ENCODE measurements at regions not wholly inside any gene's neighbourhood (a gene's known extent, or its start where the extent isn't known, plus 50 kb on each side); places are given as distances from the start of the nearest gene placed in this dataset.

DNA sequence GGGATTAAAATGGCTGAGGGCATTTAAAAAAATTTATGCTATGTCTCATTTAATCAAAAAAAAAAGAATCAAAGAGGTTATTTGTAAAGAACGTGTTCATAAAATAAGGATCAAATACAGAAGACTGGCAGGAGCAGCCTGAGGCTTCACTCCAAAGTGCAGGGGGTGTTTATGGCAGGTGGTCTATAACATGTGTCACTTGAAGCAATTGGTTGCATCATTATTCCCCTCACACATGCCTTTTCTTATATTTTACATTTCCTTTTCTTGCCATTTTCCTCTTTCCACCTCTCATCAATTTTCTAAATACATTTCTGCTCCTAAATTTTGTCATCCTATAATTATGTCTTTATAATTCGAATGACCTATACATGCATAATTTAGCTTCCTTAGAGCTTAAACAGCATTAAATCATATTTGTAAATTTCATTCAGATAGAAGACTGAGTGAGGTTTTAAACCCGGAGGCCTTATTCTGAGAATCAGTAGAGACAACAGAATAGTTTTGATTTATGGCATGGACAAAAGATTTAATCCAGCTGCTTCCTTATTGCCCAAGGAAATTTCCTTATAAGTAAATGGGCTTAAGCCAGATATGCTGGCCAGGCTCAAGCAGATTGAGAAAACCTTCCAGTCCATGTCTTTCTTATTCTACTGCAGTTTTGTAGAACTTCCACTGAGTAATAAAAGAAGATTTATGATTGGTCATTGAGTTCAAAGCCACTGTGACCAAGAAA, 322.8 kb downstream of the TGFB2 start:
- TF ChIP-seq POLR2A (conservative IDR thresholded peaks at IDR 0.05) (no peak), ETV5 (CRISPR knock-in tag; IDR thresholded peaks at IDR 0.05; ENCODE audit: low read depth) (no peak), NR3C1 (CRISPR knock-in tag; IDR thresholded peaks at IDR 0.05) (no peak), ETS2 (tag; IDR thresholded peaks at IDR 0.05; ENCODE audit: borderline replicate concordance, poor library complexity, severe bottlenecking) (no peak), FOSL1 (tag; conservative IDR thresholded peaks at IDR 0.05) (no peak), MAFF (IDR thresholded peaks at IDR 0.05; ENCODE audit: low read length) (no peak), MCM7 (IDR thresholded peaks at IDR 0.05) (no peak)
- TF ChIP-seq, protein P1, sequence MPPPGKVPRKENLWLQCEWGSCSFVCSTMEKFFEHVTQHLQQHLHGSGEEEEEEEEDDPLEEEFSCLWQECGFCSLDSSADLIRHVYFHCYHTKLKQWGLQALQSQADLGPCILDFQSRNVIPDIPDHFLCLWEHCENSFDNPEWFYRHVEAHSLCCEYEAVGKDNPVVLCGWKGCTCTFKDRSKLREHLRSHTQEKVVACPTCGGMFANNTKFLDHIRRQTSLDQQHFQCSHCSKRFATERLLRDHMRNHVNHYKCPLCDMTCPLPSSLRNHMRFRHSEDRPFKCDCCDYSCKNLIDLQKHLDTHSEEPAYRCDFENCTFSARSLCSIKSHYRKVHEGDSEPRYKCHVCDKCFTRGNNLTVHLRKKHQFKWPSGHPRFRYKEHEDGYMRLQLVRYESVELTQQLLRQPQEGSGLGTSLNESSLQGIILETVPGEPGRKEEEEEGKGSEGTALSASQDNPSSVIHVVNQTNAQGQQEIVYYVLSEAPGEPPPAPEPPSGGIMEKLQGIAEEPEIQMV (tag; conservative IDR thresholded peaks at IDR 0.05; ENCODE audit: low read depth), result no peak
- TF ChIP-seq, protein P2, sequence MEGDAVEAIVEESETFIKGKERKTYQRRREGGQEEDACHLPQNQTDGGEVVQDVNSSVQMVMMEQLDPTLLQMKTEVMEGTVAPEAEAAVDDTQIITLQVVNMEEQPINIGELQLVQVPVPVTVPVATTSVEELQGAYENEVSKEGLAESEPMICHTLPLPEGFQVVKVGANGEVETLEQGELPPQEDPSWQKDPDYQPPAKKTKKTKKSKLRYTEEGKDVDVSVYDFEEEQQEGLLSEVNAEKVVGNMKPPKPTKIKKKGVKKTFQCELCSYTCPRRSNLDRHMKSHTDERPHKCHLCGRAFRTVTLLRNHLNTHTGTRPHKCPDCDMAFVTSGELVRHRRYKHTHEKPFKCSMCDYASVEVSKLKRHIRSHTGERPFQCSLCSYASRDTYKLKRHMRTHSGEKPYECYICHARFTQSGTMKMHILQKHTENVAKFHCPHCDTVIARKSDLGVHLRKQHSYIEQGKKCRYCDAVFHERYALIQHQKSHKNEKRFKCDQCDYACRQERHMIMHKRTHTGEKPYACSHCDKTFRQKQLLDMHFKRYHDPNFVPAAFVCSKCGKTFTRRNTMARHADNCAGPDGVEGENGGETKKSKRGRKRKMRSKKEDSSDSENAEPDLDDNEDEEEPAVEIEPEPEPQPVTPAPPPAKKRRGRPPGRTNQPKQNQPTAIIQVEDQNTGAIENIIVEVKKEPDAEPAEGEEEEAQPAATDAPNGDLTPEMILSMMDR (IDR thresholded peaks at IDR 0.05 in 2 of 3, conservative IDR thresholded peaks at IDR 0.05 in 1 of 3; ENCODE audit: insufficient read depth in 2 of 3, low read depth in 1 of 3, low read length in 3 of 3), result no peak
- TF ChIP-seq, protein P3, sequence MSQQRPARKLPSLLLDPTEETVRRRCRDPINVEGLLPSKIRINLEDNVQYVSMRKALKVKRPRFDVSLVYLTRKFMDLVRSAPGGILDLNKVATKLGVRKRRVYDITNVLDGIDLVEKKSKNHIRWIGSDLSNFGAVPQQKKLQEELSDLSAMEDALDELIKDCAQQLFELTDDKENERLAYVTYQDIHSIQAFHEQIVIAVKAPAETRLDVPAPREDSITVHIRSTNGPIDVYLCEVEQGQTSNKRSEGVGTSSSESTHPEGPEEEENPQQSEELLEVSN (IDR thresholded peaks at IDR 0.05; ENCODE audit: borderline replicate concordance in 1 of 2, extremely low read depth in 1 of 2, insufficient read depth in 1 of 2, insufficient read length in 1 of 2, low read depth in 1 of 2, low read length in 1 of 2, poor library complexity in 1 of 2, severe bottlenecking in 1 of 2), result no peak
